Naive thymus-derived CD4-positive, alpha-beta T cell (primary cell): ENCODE measurements at regions not wholly inside any gene's neighbourhood (a gene's known extent, or its start where the extent isn't known, plus 50 kb on each side); places are given as distances from the start of the nearest gene placed in this dataset.

ENCODE experiments used
- ATAC-seq: fragments of 150-1000 bp; cut with Tn5 transposase; 2 replicates; pipeline ENCODE4 v1.10.0; 2021; ENCODE audit warnings: mild to moderate bottlenecking, moderate library complexity
- CTCF ChIA-PET: fragments of 350-600 bp; sonication (Branson Sonifier 250); formaldehyde crosslinking; loops from one replicate; lab custom pipeline; 2021; ENCODE audit warnings: antibody characterized with exemption; lab: Charles Lee
- POLR2A ChIA-PET: fragments of 350-600 bp; sonication (Branson Sonifier 250); formaldehyde crosslinking; loops from one replicate; lab custom pipeline; 2021; ENCODE audit warnings: antibody characterized with exemption, inconsistent platforms; lab: Charles Lee
- DNase-seq, 9 donors: peaks; one replicate each; pipeline versions ENCODE4 v3.0.0 to v3.0.0-alpha.2; 2020 to 2022; ENCODE audit warnings: mixed read lengths in 1 of 9
- H3K27ac ChIP-seq: one replicate; pipeline ENCODE4 v1.7.0; 2013; ENCODE audit warnings: mild to moderate bottlenecking, low read depth, low read length, moderate library complexity
- H3K27me3 ChIP-seq, 2 donors: one replicate each; pipeline ENCODE4 v1.7.0; 2013; ENCODE audit warnings: low read length in 2 of 2, mild to moderate bottlenecking in 2 of 2, moderate library complexity in 2 of 2; ENCODE audit not compliant: control insufficient read depth in 2 of 2, insufficient read depth in 2 of 2
- H3K36me3 ChIP-seq, 3 experiments: 1 replicate in 2 of 3; 2 replicates in 1 of 3; pipeline ENCODE4 v1.7.0; 2013; ENCODE audit warnings: low read length in 3 of 3, mild to moderate bottlenecking in 3 of 3, moderate library complexity in 1 of 3; ENCODE audit not compliant: insufficient read depth in 3 of 3, control insufficient read depth in 2 of 3
- H3K4me1 ChIP-seq, 2 donors: one replicate each; pipeline ENCODE4 v1.7.0; 2013; ENCODE audit warnings: low read length in 2 of 2, mild to moderate bottlenecking in 2 of 2, moderate library complexity in 1 of 2; ENCODE audit not compliant: control insufficient read depth in 2 of 2, insufficient read depth in 2 of 2
- H3K4me3 ChIP-seq: 2 replicates; pipeline ENCODE4 v1.7.0; 2013; ENCODE audit warnings: mild to moderate bottlenecking, low read length
- H3K9me3 ChIP-seq, 3 experiments: 1 replicate in 2 of 3; 2 replicates in 1 of 3; pipeline ENCODE4 v1.7.0; 2013; ENCODE audit warnings: low read length in 3 of 3; ENCODE audit not compliant: control insufficient read depth in 2 of 3
- H3K27ac Mint-ChIP-seq, 9 donors: one replicate each; pipeline ENCODE4 v1.8.0; 2020 to 2022; ENCODE audit warnings: mixed read lengths in 9 of 9, mild to moderate bottlenecking in 8 of 9, moderate library complexity in 5 of 9, inconsistent platforms in 2 of 9
- H3K27me3 Mint-ChIP-seq, 5 donors: one replicate each; pipeline ENCODE4 v1.8.0; 2021 to 2022; ENCODE audit warnings: mixed read lengths in 5 of 5, mild to moderate bottlenecking in 1 of 5
- H3K36me3 Mint-ChIP-seq, 5 donors: one replicate each; pipeline ENCODE4 v1.8.0; 2020 to 2022; ENCODE audit warnings: mixed read lengths in 5 of 5, mild to moderate bottlenecking in 3 of 5, inconsistent platforms in 1 of 5
- H3K4me1 Mint-ChIP-seq, 7 donors: one replicate each; pipeline ENCODE4 v1.8.0; 2020 to 2022; ENCODE audit warnings: mixed read lengths in 7 of 7, mild to moderate bottlenecking in 3 of 7, inconsistent platforms in 1 of 7
- H3K4me3 Mint-ChIP-seq, 10 donors: one replicate each; pipeline ENCODE4 v1.8.0; 2020 to 2022; ENCODE audit warnings: mild to moderate bottlenecking in 10 of 10, mixed read lengths in 10 of 10, moderate library complexity in 6 of 10, inconsistent platforms in 2 of 10
- H3K9me3 Mint-ChIP-seq, 11 donors: one replicate each; pipeline ENCODE4 v1.8.0; 2020 to 2022; ENCODE audit warnings: mixed read lengths in 11 of 11, mild to moderate bottlenecking in 4 of 11, inconsistent platforms in 1 of 11, moderate library complexity in 1 of 11
- intact Hi-C, 2 donors: fragments of 100-400 bp; cut with micrococcal nuclease; formaldehyde crosslinking; loops; one replicate each; pipeline ENCODE4 v1.15.1; 2023

DNA sequence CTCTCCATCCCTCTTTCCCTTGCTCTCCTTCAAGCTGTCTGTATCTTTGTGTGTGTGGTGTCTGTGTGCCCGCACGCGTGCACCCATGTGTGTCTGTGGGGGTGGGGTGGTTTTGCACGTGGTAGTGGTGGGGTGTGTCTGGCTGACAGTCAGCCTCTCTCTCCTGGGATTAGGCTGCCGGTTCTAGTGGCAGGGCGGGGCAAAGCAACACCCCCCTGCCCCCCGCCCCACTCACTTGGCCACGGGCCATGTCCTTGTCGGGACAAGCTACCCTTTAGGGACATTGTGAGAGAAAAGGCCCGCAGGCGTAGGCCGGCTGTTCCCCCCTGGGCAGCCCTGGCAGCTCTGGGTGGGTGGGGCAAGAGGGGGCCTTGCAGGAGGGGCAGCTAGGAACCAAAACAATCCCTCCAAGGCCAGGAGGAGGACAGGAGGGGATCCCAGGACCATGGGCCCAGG is 182.6 kb downstream of the ALG10 start:
- Mint-ChIP-seq H3K9me3 (peaks cover 0 to 4% (median 0%) of the 10 kb centered on the region in 11 donors), H3K27ac (no peak overlapping the region), H3K27me3 (no peaks in the 10 kb centered on the region), H3K4me1 (no peaks in the 10 kb centered on the region), H3K36me3 (no peaks in the 10 kb centered on the region), H3K4me3 (no peak overlapping the region)
- H3K4me1 ChIP-seq: no peaks in the 10 kb centered on the region
- peaks cover 0 to 4% (median 0%) of the 10 kb centered on the region in 3 experiments for H3K9me3 ChIP-seq
- POLR2A ChIA-PET: no interaction called here
- H3K27ac ChIP-seq: no peak overlapping the region
- no peak overlapping the region for H3K4me3 ChIP-seq
- ATAC-seq (no peak), DNase-seq (no peak)
- CTCF ChIA-PET: no interaction called here
- intact Hi-C loops: no loop called here
- no peaks in the 10 kb centered on the region for H3K27me3 ChIP-seq
- no peaks in the 10 kb centered on the region for H3K36me3 ChIP-seq

DNA sequence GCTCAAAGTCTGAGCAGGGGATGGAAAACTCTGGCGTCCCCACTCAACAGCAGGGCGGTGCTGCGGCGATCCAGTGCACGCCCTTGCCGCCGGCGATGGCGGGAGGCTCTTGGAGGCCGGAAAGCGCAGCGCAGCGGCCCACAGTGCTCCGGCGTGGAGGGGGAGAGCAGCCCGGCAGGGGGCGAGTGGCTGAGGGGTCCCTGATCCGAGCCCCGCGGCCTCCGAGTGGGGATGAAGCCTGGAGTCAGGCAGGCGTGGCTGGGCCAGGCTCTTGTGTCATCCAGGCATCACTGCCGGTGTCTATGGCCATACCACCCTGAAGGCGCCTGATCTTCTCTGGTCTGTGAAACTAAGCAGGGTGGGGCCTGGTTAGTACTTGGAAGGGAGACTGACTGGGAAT is 183.1 kb downstream of the ALG10 start:
- H3K36me3 Mint-ChIP-seq: no peaks in the 10 kb centered on the region
- H3K4me1 Mint-ChIP-seq: no peaks in the 10 kb centered on the region
- no peak overlapping the region for H3K27ac Mint-ChIP-seq
- ATAC-seq (no peak), DNase-seq (no peak)
- Histone ChIP-seq H3K36me3 (no peaks in the 10 kb centered on the region), H3K27ac (no peak overlapping the region), H3K9me3 (peaks cover 0 to 4% (median 0%) of the 10 kb centered on the region in 3 experiments), H3K4me3 (no peak overlapping the region), H3K27me3 (no peaks in the 10 kb centered on the region), H3K4me1 (no peaks in the 10 kb centered on the region)
- H3K9me3 Mint-ChIP-seq: peaks cover 0 to 4% (median 0%) of the 10 kb centered on the region in 11 donors
- H3K27me3 Mint-ChIP-seq: no peaks in the 10 kb centered on the region
- intact Hi-C loops: no loop called here
- ChIA-PET CTCF (no interaction called here), POLR2A (no interaction called here)
- no peak overlapping the region for H3K4me3 Mint-ChIP-seq

DNA sequence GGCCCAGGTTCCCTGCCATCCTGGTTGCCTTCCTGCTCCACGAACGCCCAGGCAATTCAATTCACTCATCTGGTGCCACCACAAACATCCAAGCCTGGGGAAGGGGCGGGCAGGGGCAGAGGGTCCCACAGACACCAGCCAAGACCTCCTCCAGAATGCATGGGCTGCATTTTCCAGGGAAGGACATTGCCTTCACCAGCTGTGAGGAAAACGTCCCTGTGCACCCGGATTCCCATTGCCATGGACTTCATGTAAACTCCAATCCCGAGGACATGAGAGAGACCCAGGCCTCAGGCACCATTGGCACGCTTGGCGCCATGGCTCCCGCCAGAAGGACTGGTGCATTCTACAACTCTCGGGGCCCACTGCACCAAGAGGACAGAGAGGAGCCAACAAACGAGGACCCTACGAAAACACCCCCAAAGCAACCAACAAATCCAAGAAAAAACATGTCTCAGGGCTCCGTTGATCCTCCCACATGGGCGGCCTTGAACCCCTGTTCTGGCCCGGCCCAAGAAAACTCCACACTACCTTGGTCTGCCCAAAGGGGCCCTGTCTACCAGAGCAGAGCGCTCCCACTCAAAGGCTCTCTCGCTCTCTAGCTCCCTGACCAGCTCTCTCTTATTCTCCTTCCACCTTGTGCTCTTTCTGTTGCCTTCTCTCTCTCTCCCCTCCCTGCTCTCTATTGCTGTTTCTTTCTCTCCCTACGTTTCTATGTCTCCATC is 183.9 kb downstream of the ALG10 start:
- Histone ChIP-seq H3K4me3 (no peak overlapping the region), H3K4me1 (no peaks in the 10 kb centered on the region), H3K27ac (no peak overlapping the region), H3K27me3 (no peaks in the 10 kb centered on the region), H3K36me3 (no peaks in the 10 kb centered on the region), H3K9me3 (peaks cover 0 to 4% (median 0%) of the 10 kb centered on the region in 3 experiments)
- H3K27ac Mint-ChIP-seq: no peak overlapping the region
- H3K27me3 Mint-ChIP-seq: peaks cover 0 to 4% (median 0%) of the 10 kb centered on the region in 5 donors
- intact Hi-C loops: no loop called here
- no peaks in the 10 kb centered on the region for H3K4me1 Mint-ChIP-seq
- peaks cover 0 to 4% (median 0%) of the 10 kb centered on the region in 11 donors for H3K9me3 Mint-ChIP-seq
- DNase-seq (no peak), ATAC-seq (no peak)
- H3K36me3 Mint-ChIP-seq: no peaks in the 10 kb centered on the region
- ChIA-PET CTCF (no interaction called here), POLR2A (no interaction called here)
- no peak overlapping the region for H3K4me3 Mint-ChIP-seq

DNA sequence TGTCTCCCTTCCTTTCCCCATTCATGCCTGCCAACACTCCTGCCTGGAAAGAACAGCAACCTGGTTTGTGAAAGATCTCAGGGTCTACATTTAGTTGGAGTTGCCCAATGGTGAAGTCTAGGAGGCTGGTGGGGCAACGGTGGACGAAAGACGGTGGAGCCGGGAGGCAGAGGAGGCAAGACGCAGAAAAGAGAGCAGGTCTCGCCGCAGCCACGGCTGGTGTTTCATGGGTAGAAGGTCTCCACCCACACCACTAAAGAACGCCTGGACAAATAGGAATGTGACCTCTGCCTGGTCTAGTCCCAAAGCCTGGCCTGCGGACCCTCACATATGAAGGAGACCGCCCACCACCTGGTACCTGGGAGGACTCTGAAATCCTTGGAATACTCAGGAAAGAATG is 185.6 kb downstream of the ALG10 start:
- ATAC-seq: no peak
- intact Hi-C loops: no loop called here
- H3K4me3 ChIP-seq: no peak overlapping the region
- no peaks in the 10 kb centered on the region for H3K36me3 Mint-ChIP-seq
- H3K4me3 Mint-ChIP-seq: no peak overlapping the region
- no peaks in the 10 kb centered on the region for H3K4me1 ChIP-seq
- no peak overlapping the region for H3K27ac Mint-ChIP-seq
- H3K4me1 Mint-ChIP-seq: no peaks in the 10 kb centered on the region
- ChIA-PET CTCF (no interaction called here), POLR2A (no interaction called here)
- no peaks in the 10 kb centered on the region for H3K27me3 ChIP-seq
- peaks cover 0 to 4% (median 0%) of the 10 kb centered on the region in 11 donors for H3K9me3 Mint-ChIP-seq
- no peak overlapping the region for H3K27ac ChIP-seq
- no peak for DNase-seq
- peaks cover 0 to 4% (median 0%) of the 10 kb centered on the region in 3 experiments for H3K9me3 ChIP-seq
- H3K36me3 ChIP-seq: no peaks in the 10 kb centered on the region
- peaks cover 0 to 4% (median 0%) of the 10 kb centered on the region in 5 donors for H3K27me3 Mint-ChIP-seq

DNA sequence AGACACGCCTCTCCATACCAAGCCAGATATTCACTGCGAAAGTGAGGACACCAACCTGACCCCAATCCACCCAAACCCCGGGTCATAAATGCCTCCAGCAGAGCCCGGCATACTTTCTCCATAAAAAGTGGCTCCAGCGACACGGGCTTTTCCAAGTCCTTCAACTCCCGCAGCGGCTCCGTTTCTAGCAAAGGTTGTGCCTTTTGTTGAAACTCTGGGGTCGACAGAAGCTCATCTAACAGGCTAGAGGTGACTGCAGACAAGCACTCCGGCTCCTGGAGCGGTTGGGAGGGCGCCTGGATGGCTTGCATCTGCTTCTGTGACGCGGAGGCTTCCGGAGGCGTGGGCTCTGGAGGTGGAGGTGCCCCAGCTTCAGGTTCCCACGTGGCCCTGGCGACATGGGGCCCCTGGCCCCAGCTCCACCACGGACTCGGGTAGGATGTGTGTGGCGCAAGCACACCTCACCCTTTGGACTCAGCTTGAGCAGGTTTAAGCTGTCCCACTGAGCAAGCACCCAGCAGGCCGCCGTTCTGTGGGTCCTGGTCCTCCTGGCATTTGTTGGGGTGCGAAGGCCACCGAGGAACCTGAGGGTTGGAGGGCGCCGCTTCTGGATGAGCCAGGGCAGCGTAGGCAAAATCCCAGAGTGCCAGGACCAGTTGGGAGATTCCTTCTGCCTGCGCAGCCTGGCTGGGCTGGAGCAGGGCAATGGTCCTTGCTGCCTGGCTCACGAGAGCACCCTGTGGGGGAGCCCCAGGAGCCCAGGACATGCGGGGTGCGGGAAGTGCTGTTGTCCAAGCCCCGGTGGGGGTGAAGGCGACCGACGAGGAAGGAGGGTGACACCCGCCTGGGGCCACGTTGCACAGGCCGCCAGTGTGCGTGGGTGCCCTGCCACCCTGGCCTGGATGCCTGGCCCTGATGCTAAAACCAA is 186.3 kb downstream of the ALG10 start:
- H3K27ac ChIP-seq: no peak overlapping the region
- peaks cover 0 to 4% (median 0%) of the 10 kb centered on the region in 3 experiments for H3K9me3 ChIP-seq
- POLR2A ChIA-PET: no interaction called here
- no peaks in the 10 kb centered on the region for H3K36me3 Mint-ChIP-seq
- H3K27me3 ChIP-seq: no peaks in the 10 kb centered on the region
- H3K27ac Mint-ChIP-seq: no peak overlapping the region
- intact Hi-C loops: no loop called here
- H3K9me3 Mint-ChIP-seq: peaks cover 0 to 4% (median 0%) of the 10 kb centered on the region in 11 donors
- peaks cover 0 to 4% (median 0%) of the 10 kb centered on the region in 5 donors for H3K27me3 Mint-ChIP-seq
- no peaks in the 10 kb centered on the region for H3K4me1 ChIP-seq
- no peak for ATAC-seq
- no peak for DNase-seq
- H3K36me3 ChIP-seq: no peaks in the 10 kb centered on the region
- H3K4me1 Mint-ChIP-seq: no peaks in the 10 kb centered on the region
- H3K4me3 ChIP-seq: no peak overlapping the region
- no peak overlapping the region for H3K4me3 Mint-ChIP-seq
- CTCF ChIA-PET: no interaction called here

DNA sequence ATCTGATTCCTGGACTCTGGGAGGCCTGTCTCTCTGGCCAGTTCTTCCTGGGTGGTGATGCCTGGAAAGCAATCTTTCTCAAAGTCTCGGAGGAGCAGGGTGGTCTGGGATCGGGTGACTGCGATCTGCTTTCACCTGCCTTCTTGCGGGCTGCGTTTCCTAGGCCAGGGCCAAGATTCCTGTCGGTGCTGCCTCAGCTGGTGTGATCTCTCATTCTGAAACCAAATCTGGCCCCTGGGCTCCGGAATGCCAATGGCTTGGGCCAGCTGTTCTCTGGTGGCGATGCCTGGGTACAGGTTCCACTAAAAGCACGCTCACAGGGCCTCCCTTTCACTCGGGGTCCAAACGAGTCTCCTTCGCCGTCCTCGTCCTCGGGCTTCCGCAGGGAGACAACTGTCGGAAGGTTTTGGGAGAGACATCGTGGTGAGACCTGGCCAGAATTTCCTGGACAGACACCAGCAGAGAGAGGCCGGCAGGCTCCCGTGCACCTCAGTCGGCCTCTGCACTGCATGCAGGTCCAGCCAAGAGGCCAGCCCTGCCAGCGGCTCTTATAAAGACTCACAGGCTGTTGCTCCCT is 187.1 kb downstream of the ALG10 start:
- H3K4me3 ChIP-seq: no peak overlapping the region
- POLR2A ChIA-PET: no interaction called here
- intact Hi-C loops: no loop called here

More for the DNA sequence above, 187.1 kb downstream of the ALG10 start:
- H3K27me3 Mint-ChIP-seq: peaks cover 0 to 4% (median 0%) of the 10 kb centered on the region in 5 donors
- H3K36me3 ChIP-seq: no peaks in the 10 kb centered on the region
- peaks cover 0 to 4% (median 0%) of the 10 kb centered on the region in 11 donors for H3K9me3 Mint-ChIP-seq
- DNase-seq (no peak), ATAC-seq (no peak)
- no peak overlapping the region for H3K4me3 Mint-ChIP-seq
- CTCF ChIA-PET: no interaction called here
- no peaks in the 10 kb centered on the region for H3K4me1 ChIP-seq
- no peaks in the 10 kb centered on the region for H3K36me3 Mint-ChIP-seq
- peaks cover 0 to 4% (median 0%) of the 10 kb centered on the region in 3 experiments for H3K9me3 ChIP-seq
- H3K4me1 Mint-ChIP-seq: no peaks in the 10 kb centered on the region
- H3K27ac Mint-ChIP-seq: no peak overlapping the region
- no peak overlapping the region for H3K27ac ChIP-seq
- H3K27me3 ChIP-seq: no peaks in the 10 kb centered on the region
